Psoas muscle (tissue), 7 donors: ENCODE measurements at regions not wholly inside any gene's neighbourhood (a gene's known extent, or its start where the extent isn't known, plus 50 kb on each side); places are given as distances from the start of the nearest gene placed in this dataset.

Source experiments
- ATAC-seq, 4 donors: fragments of 200-7000 bp; cut with Tn5 transposase; one replicate each; pipeline ENCODE4 v1.9.1; 2020; ENCODE audit warnings: moderate library complexity in 3 of 4, mild to moderate bottlenecking in 2 of 4
- DNase-seq, 2 donors: peaks; one replicate each; pipeline ENCODE4 v3.0.0-alpha.2; 2020
- H3K27ac ChIP-seq: fragments of 200-600 bp; one replicate; pipeline ENCODE4 v1.8.0; 2022
- H3K27me3 ChIP-seq, 3 donors: fragments of 200-600 bp in 1 of 3; one replicate each; pipeline versions ENCODE4 v1.6.1 to v1.8.0; 2013 to 2022; ENCODE audit warnings: low read length in 2 of 3, mild to moderate bottlenecking in 2 of 3, moderate library complexity in 1 of 3; ENCODE audit not compliant: insufficient read depth in 3 of 3
- H3K36me3 ChIP-seq, 2 donors: fragments of 200-600 bp in 1 of 2; one replicate each; pipeline versions ENCODE4 v1.6.1 to v1.8.0; 2013 to 2022; ENCODE audit warnings: low read depth in 1 of 2, mild to moderate bottlenecking in 1 of 2, moderate library complexity in 1 of 2; ENCODE audit not compliant: insufficient read depth in 1 of 2
- H3K4me1 ChIP-seq: fragments of 200-600 bp; one replicate; pipeline ENCODE4 v1.8.0; 2022
- H3K4me3 ChIP-seq: fragments of 200-600 bp; one replicate; pipeline ENCODE4 v1.8.0; 2022; ENCODE audit warnings: mild to moderate bottlenecking
- H3K9me3 ChIP-seq: fragments of 200-600 bp; one replicate; pipeline ENCODE4 v1.8.0; 2022
- WGBS, 3 donors: extraction: QIAGEN DNeasy Blood & Tissue Kit; methylation state at CpG; one replicate each; pipeline versions ENCODE4 v1.1.6 to v1.1.7; 2013; 5-methylcytosine and 5-hydroxymethylcytosine counted together
- intact Hi-C, 2 donors: fragments of 100-400 bp; cut with DNase I; formaldehyde crosslinking; loops; one replicate each; pipeline versions ENCODE4 v1.11.0 to v1.14.2; 2022
- TF ChIP-seq, protein P1 (sequence below): fragments of 200-600 bp; IDR thresholded peaks from one replicate; pipeline ENCODE4 v1.8.0; 2022; ENCODE audit warnings: antibody characterized with exemption
- donor health status: healthy with polysubstance abuse.
- donor health status: DM: no; HTN: no; CAD: no; lungs with moderate emphysema.
- donor health status: Bipolar disorder and iron deficiency.
- donor health status: healthy.
- donor health status: DM: yes; HTN: yes; CAD: no.
- donor health status: DM: no; HTN: no; CAD: no.
- donor health status: DM: yes; HTN: yes; CAD: no.

DNA sequence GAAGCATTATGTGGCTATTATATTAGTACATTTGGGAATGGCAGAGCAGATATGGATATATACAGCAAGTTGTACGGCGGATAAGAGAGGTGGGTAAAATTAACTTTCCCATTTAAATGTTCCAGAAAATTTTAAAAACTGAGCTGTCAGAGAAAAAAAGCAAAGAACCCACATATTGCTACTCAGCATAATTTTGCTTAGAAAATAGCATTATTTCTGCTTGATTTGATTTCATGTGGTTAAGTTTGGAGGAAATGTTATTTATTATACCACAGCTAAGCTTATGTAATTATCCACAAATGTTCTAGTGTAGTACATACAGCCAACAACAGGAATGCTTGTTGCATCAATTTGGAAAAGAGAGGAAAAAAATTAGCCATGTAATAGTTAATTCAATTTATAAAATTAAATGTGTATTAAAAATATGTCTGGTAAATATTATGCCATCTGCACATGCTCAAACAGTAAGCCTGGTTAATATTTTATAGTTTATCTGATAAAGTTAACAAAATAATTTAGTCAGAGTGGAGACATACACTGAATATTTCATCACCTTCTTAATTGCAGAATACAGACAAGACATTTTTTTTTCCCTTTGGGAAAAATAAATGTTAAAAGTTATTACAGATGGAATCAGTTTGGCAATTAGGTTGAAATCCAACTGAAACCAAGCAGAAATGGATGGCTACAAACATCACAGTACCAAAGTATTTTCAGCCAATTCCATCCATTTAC, 172.1 kb upstream of the ID4 start:
- TF ChIP-seq, protein P1, sequence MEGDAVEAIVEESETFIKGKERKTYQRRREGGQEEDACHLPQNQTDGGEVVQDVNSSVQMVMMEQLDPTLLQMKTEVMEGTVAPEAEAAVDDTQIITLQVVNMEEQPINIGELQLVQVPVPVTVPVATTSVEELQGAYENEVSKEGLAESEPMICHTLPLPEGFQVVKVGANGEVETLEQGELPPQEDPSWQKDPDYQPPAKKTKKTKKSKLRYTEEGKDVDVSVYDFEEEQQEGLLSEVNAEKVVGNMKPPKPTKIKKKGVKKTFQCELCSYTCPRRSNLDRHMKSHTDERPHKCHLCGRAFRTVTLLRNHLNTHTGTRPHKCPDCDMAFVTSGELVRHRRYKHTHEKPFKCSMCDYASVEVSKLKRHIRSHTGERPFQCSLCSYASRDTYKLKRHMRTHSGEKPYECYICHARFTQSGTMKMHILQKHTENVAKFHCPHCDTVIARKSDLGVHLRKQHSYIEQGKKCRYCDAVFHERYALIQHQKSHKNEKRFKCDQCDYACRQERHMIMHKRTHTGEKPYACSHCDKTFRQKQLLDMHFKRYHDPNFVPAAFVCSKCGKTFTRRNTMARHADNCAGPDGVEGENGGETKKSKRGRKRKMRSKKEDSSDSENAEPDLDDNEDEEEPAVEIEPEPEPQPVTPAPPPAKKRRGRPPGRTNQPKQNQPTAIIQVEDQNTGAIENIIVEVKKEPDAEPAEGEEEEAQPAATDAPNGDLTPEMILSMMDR, result no peak
- Histone ChIP-seq H3K36me3 (no peaks in the 10 kb centered on the region), H3K9me3 (no peaks in the 10 kb centered on the region), H3K4me3 (no peak overlapping the region), H3K27me3 (no peaks in the 10 kb centered on the region), H3K4me1 (no peaks in the 10 kb centered on the region), H3K27ac (no peak overlapping the region)
- DNase-seq (no peak), ATAC-seq (no peak)
- 54 to 68% (median 67%) methylated on average over 2 of the region's 2 CpGs for WGBS, 3 donors
- intact Hi-C loops, result no loop called here

DNA sequence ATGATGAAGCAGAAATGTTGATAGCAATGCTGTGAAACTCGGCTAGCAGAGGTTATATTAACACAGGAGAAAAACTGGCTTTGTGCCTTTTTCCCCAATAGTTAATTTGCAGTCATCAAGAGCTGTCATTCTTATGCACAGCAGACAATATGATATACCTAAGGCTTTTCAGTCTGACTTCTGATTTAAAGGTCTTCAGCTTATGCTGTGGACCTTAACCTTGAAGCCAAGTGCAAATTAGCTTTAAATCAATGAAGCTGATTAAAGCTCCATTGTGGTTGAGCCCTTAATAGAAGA, 171.6 kb upstream of the ID4 start:
- DNase-seq, result no peak
- H3K4me3 ChIP-seq, result no peak overlapping the region

DNA sequence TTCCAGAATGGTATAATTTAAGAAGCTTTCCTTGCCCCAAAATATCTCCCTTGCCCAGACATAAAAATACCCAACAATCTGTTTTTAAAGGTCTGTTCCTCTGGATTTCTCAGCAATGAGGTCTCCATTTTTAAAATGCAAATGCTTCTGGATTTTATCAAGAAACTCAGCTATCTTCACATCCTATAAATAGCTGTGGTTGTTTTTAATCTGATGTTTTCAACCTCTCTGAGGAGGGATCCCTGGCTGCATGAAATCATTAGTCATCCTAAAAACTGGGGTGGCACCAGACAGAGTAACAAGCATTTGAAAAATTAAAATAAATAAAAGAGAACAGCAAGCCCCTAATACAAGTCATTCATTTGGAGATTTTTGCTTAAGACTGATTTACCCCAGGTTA, 168.5 kb upstream of the ID4 start:
- Histone ChIP-seq H3K36me3 (no peaks in the 10 kb centered on the region), H3K27me3 (no peaks in the 10 kb centered on the region), H3K4me3 (no peak overlapping the region), H3K27ac (no peak overlapping the region), H3K4me1 (no peaks in the 10 kb centered on the region), H3K9me3 (no peaks in the 10 kb centered on the region)
- DNase-seq, result no peak
- intact Hi-C loops, result no loop called here
- TF ChIP-seq, protein P1, result no peak
- ATAC-seq, result no peak

More for the DNA sequence above, 171.6 kb upstream of the ID4 start:
- H3K36me3 ChIP-seq, result no peaks in the 10 kb centered on the region
- WGBS, 3 donors, result 8 to 21% (median 14%) methylated on average over 1 of the region's 1 CpG
- no peaks in the 10 kb centered on the region for H3K27me3 ChIP-seq
- TF ChIP-seq, protein P1, result no peak
- no peaks in the 10 kb centered on the region for H3K9me3 ChIP-seq
- H3K27ac ChIP-seq, result no peak overlapping the region
- no peaks in the 10 kb centered on the region for H3K4me1 ChIP-seq
- ATAC-seq, result no peak
- intact Hi-C loops, result no loop called here

DNA sequence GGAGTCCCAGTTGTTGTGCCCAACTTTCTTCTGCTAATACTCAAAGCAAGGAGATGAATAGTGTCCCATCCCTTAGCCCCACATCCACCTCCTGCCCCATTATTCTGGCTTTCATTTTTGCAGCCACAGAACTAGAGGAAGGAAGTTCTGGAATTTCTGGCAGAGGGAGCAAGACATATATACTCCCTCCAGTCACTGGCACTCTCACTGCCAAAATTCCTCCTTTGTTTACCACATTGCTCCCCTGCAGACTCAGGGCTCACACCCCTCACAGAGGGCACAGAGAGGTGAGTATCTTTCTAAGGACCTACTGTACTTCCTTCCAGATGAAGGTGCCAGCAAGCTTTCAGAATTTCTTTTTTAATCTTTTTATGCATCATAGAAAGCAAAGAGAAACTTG, 168.0 kb upstream of the ID4 start:
- no peaks in the 10 kb centered on the region for H3K4me1 ChIP-seq
- H3K27me3 ChIP-seq, result no peaks in the 10 kb centered on the region
- H3K36me3 ChIP-seq, result no peaks in the 10 kb centered on the region
- no peak for ATAC-seq
- no peak for DNase-seq
- no peaks in the 10 kb centered on the region for H3K9me3 ChIP-seq
- TF ChIP-seq, protein P1, result no peak
- H3K4me3 ChIP-seq, result no peak overlapping the region
- H3K27ac ChIP-seq, result no peak overlapping the region
- intact Hi-C loops, result no loop called here

DNA sequence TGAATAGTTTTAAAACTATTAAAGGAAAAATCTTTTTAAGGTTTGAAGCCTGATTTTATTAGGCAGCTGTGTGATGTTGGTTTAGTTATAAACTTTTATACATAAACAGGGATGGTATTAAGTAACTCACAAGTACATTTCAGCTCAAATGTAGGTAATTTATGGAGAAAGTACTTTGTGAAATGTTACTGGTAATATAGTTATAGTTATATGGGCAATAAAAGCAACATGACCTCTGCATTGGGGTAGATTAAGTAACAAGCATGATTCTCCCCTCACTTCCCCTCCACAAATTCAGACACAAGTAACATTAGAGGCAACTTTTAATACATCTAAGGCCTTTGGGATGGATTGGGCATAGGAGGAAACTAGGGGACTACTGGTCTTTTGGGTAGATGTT, 154.3 kb upstream of the ID4 start:
- DNase-seq, result no peak

More for the DNA sequence above, 154.3 kb upstream of the ID4 start:
- TF ChIP-seq, protein P1, result no peak
- no peak overlapping the region for H3K27ac ChIP-seq
- H3K9me3 ChIP-seq, result no peaks in the 10 kb centered on the region
- no peak overlapping the region for H3K4me3 ChIP-seq
- H3K4me1 ChIP-seq, result no peaks in the 10 kb centered on the region
- H3K27me3 ChIP-seq, result no peaks in the 10 kb centered on the region
- no peak for ATAC-seq
- intact Hi-C loops, result no loop called here
- H3K36me3 ChIP-seq, result no peaks in the 10 kb centered on the region
